ENCODE measurements at regions not wholly inside any gene's neighbourhood (a gene's known extent, or its start where the extent isn't known, plus 50 kb on each side); places are given as distances from the start of the nearest gene placed in this dataset.

DNA sequence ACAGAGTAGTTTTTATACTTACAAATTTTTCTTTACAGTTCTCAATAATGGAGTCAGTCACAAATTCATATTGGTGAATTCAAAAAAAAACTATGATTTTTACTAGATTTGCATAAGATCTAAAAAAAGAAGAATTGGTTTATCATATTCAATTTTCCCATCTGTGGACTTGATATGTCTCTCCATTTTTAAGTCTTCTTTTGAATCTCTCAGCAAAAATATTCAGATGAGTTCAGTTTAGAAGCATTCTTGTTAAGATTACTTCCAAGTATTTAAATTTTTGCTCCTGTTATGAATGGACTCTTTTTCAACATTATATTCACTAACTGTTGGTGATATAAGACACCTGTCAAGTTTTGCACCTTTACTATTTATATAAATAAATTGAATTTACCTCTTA lies 360.6 kb upstream of the FLRT2 start:
- no peaks in the 10 kb centered on the region for H3K36me3 ChIP-seq
- TF ChIP-seq, protein P1, sequence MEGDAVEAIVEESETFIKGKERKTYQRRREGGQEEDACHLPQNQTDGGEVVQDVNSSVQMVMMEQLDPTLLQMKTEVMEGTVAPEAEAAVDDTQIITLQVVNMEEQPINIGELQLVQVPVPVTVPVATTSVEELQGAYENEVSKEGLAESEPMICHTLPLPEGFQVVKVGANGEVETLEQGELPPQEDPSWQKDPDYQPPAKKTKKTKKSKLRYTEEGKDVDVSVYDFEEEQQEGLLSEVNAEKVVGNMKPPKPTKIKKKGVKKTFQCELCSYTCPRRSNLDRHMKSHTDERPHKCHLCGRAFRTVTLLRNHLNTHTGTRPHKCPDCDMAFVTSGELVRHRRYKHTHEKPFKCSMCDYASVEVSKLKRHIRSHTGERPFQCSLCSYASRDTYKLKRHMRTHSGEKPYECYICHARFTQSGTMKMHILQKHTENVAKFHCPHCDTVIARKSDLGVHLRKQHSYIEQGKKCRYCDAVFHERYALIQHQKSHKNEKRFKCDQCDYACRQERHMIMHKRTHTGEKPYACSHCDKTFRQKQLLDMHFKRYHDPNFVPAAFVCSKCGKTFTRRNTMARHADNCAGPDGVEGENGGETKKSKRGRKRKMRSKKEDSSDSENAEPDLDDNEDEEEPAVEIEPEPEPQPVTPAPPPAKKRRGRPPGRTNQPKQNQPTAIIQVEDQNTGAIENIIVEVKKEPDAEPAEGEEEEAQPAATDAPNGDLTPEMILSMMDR (IDR thresholded peaks at IDR 0.05) = no peak
- no peak overlapping the region for H3K4me3 ChIP-seq
- no peak overlapping the region for H3K27ac ChIP-seq
- ATAC-seq (no peak), FAIRE-seq (peak; percentile 49), DNase-seq (no peak)
- H3K4me1 ChIP-seq = peaks cover 0 to 11% (median 4%) of the 10 kb centered on the region in 3 donors
- no peaks in the 10 kb centered on the region for H3K27me3 ChIP-seq
- intact Hi-C loops (cut with DNase I) = no loop called here
- H3K9me3 ChIP-seq = no peaks in the 10 kb centered on the region

DNA sequence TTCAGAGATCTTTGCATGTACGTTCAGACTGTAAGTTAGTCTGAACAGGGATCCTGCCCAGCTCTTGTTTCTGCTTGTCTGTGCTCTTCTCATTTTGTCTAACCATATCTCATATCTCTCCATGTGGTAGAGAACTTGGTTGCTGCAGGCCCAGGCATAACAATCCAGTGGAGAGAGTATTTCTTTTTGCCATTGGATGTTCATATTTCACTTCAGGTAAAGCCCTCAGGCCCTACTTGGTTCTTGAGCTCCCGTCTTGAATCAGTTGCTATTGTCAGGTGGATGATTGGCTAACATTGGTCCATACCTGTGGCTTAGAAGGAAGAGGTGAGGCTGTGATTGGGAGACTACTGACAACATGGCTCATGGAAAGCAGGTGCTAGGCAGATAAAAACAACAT lies 357.7 kb upstream of the FLRT2 start:
- Histone ChIP-seq H3K27me3 (no peaks in the 10 kb centered on the region), H3K27ac (no peak overlapping the region), H3K9me3 (no peaks in the 10 kb centered on the region), H3K4me1 (peaks cover 0 to 11% (median 4%) of the 10 kb centered on the region in 3 donors), H3K4me3 (no peak overlapping the region), H3K36me3 (no peaks in the 10 kb centered on the region)
- FAIRE-seq = no peak
- WGBS, 2 donors = 83 to 88% methylated on average over 2 of the region's 2 CpGs
- intact Hi-C loops (cut with DNase I) = no loop called here
- ATAC-seq = peak in 3 of 4 donors; percentile 30 to 48 (median 35)
- DNase-seq = no peak
- TF ChIP-seq, protein P1 (IDR thresholded peaks at IDR 0.05) = no peak

DNA sequence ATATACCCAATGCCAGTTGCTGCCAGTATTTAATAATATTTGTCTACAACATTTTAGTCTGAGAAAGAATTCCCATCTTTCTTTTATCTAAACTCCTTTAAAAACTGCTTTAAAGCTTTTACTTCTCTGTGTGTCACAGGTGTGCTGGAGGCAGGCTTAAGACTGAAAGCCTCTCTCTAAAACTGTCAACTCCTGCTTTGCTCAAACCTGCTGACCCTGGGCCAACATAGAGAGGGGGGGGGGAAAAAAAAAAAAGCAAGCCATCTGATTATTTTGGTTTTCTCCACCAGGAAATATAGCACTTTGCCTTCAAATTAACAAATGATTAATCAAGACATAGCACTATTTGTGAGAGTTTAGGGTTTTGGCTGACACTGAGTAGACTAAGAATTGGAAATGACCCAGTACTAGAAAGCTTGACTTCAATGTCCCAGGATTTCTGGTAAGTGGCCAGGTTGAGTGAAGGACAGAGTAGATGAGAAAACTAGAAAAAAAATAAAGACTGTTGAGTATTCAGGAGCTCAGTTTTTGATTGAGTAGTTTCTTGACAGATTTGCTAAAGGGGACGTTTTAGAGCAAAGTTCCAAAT lies 357.0 kb upstream of the FLRT2 start:
- WGBS, 2 donors = 9 to 14% methylated on average over 1 of the region's 1 CpG
- Histone ChIP-seq H3K36me3 (no peaks in the 10 kb centered on the region), H3K27me3 (no peaks in the 10 kb centered on the region), H3K4me3 (no peak overlapping the region), H3K9me3 (no peaks in the 10 kb centered on the region), H3K27ac (no peak overlapping the region), H3K4me1 (peaks cover 0 to 11% (median 4%) of the 10 kb centered on the region in 3 donors)
- TF ChIP-seq, protein P1 (IDR thresholded peaks at IDR 0.05) = no peak
- no peak for FAIRE-seq
- peak; percentile 73 to 92 (median 88) for ATAC-seq
- intact Hi-C loops (cut with DNase I) = no loop called here
- no peak for DNase-seq

DNA sequence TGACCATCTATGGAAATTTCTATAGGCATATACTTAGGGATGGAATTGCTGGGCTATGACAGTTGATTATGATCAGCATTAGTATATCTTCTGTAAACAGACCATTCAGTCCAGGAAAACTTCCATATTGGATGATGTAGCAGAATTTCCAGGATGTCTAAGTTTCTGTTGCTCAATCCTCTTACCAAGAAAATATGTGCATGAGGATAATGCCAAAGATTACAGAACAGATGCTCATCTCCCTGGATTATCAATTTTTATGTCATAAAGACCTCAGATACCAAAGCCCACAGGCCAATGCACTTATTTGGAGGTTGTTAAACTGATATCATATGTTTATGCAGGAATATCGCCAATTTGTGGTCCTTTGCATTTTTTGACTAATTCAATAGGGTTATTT lies 354.4 kb upstream of the FLRT2 start:
- intact Hi-C loops (cut with DNase I) = no loop called here
- 88 to 89% methylated on average over 1 of the region's 1 CpG for WGBS, 2 donors
- ATAC-seq (no peak), FAIRE-seq (no peak), DNase-seq (no peak)
- H3K27me3 ChIP-seq = no peaks in the 10 kb centered on the region
- peaks cover 0 to 11% (median 4%) of the 10 kb centered on the region in 3 donors for H3K4me1 ChIP-seq
- H3K9me3 ChIP-seq = no peaks in the 10 kb centered on the region
- TF ChIP-seq, protein P1 (IDR thresholded peaks at IDR 0.05) = no peak
- H3K36me3 ChIP-seq = no peaks in the 10 kb centered on the region
- no peak overlapping the region for H3K4me3 ChIP-seq
- H3K27ac ChIP-seq = no peak overlapping the region

DNA sequence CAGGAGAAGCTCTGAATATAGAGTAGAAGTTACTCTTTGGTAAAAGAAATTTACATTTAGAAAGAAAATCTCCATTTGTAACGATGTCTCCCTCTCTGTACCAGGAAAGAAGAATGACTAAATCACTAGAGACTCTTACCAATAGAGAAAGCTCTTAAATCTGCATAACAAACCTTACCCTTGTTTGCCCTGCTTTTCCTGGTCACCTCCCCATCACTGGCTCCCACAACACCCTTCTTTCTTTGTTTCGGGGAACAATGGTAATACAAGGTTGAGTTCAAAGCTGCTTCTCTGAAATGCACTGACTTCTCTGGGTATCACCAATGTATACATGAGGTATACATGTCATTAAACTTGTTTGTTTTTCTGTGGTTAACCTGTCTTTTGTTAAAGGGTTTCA lies 351.1 kb upstream of the FLRT2 start:
- Histone ChIP-seq H3K4me3 (no peak overlapping the region), H3K4me1 (no peaks in the 10 kb centered on the region), H3K9me3 (no peaks in the 10 kb centered on the region), H3K27me3 (no peaks in the 10 kb centered on the region), H3K36me3 (no peaks in the 10 kb centered on the region), H3K27ac (no peak overlapping the region)
- ATAC-seq (no peak), DNase-seq (no peak), FAIRE-seq (no peak)
- intact Hi-C loops (cut with DNase I) = no loop called here
- TF ChIP-seq, protein P1 (IDR thresholded peaks at IDR 0.05) = no peak
- 83 to 91% methylated on average over 2 of the region's 2 CpGs for WGBS, 2 donors
